Esophagus mucosa (tissue), 1 donor: ENCODE measurements at regions not wholly inside any gene's neighbourhood (a gene's known extent, or its start where the extent isn't known, plus 50 kb on each side); places are given as distances from the start of the nearest gene placed in this dataset.

ENCODE experiments used
- ATAC-seq: fragments of 200-7000 bp; cut with Tn5 transposase; one replicate; pipeline ENCODE4 v1.9.1; 2020
- donor health status: DM: yes; HTN: yes; CAD: no.

DNA sequence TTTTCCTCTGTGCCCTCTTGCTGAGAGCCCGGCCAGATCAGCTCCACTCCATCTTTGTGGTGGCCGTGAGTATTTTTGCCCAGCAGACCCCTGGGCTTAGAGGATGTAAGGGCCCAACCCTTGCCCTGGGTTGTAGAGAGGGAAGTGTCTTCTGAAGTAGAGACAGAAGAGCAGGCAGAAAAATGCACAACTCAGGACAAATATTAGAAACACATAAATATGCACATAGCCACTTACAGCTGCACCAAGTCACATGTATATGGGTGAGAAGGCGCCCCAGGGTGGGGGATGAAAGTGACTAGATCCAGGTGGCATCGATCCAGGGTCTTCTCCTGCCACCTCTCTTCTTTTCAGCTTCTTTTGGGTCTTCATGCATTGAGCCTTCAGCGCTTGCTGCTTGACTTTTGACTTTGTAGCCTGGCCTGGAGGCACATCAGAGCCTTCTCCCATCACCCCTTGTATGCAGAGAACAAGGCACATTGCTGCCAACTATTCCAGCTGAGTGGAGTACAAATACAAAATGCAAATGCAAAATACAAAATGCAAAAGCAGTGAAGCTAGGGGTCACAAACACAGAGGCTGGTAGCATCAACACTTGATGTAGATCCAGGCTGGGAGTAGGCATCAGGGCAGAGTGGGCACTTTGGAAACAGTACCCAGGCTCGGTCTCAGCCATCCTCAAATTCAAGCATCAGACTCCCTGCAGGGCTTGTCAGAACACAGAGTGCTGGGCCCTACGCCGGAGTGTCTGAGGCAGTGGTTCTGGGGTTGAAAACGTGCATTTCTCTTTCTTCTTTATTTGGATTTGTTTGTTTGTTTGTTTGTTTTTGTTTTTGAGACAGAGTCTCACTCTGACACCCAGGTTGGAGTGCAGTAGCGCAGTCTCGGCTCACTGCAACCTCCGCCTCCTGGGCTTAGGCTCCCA lies 133.0 kb downstream of the ASB7 start:
- ATAC-seq = no peak

DNA sequence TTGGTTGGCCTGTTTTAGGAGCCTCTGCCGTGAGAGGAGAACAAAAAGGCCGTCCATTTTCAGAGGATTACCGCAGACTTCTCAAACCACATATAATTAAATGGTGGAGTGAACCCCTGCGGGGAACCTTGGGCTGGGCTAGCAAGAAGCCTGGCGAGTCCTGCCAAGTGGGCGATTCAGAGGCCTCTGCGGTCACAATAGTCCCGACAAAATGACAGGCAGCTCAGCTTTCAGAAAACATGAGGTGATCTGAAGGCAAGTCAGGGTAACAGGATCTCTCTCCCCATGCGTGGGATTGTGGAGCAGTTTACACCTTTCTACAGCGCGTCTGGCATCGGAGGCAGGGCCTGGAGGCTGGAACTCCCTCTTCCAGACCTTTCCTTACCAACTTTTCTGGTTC lies 134.8 kb downstream of the ASB7 start:
- ATAC-seq = no peak

GRCh38 chr15:100738614-100739013 lies 136.2 kb downstream of the ASB7 start:
- no peak for ATAC-seq

- no peak for ATAC-seq
Measured at GRCh38 chr15:100740138-100740537, 137.7 kb downstream of the ASB7 start.

DNA sequence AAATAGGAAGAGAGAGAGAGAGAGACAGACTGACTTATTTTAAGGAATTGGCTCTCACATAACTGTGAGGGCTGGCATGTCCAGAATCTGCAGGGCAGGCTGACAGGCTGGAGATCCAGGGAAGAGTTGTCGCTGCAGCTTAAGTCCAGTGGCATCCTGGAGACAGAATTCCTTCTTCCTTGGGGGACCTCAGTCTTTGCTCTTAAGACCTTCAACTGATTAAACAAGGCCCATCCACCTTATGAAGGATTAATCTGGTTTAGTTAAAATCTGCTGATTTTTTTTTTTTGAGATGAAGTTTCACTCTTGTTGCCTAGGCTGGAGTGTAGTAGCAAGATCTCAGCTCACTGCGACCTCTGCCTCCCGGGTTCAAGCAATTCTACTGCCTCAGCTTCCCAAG lies 128.0 kb upstream of the ALDH1A3 start:
- ATAC-seq = no peak

- no peak for ATAC-seq
Measured at GRCh38 chr15:100753503-100753902, 126.1 kb upstream of the ALDH1A3 start.

DNA sequence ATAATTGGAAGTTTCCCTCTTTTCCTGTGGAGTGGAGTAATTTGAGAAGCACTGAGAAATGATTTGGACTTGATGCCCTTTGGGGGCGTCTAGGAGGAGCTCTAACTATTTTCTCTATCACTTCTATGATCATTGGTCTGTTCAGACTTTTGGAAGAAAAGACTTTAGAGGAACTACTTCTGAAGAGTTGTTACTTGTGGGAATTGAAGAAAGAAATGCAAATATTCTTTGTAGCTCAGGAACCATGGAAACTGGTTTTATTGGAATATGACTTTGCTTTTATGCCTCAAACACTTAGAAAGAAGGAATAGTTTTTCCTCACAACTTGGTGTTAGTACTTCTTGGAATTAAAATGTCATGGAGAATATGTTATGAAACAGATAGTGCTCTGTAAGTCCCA lies 122.0 kb upstream of the ALDH1A3 start:
- no peak for ATAC-seq

GRCh38 chr15:100758555-100758954 lies 121.1 kb upstream of the ALDH1A3 start:
- ATAC-seq = no peak

- no peak for ATAC-seq
Measured at GRCh38 chr15:100759106-100759505, 120.5 kb upstream of the ALDH1A3 start.

DNA sequence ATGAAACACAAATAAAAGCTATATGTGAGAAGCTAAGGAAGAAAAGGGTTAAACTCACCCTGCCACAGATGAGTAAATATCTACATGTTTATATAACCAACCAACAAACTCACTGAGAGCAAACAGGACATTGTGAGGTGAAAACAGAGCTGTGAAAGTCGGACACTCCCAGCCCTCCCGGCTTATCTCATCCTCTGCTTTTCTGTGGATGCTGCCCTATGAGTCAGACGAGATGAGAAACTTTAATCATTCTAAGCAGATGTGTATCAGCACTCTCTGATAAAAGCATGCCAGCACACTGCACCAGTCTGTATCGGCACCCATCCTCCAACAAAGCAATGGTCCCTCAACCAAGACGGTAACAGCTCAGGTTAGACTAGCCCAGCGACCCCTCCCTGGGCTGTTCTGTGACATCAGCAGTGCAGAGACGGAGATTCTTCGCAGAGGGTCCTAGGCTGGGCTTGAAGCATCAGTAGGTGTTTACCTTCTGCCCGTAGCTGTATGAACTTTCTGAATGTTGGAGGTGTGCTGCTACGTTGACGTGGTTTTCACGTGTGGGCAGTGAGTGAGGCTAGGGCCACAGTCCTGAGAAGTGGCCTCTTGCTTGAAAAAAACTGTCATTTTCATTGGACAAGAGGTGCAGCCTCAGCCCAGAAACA lies 119.8 kb upstream of the ALDH1A3 start:
- ATAC-seq = no peak

DNA sequence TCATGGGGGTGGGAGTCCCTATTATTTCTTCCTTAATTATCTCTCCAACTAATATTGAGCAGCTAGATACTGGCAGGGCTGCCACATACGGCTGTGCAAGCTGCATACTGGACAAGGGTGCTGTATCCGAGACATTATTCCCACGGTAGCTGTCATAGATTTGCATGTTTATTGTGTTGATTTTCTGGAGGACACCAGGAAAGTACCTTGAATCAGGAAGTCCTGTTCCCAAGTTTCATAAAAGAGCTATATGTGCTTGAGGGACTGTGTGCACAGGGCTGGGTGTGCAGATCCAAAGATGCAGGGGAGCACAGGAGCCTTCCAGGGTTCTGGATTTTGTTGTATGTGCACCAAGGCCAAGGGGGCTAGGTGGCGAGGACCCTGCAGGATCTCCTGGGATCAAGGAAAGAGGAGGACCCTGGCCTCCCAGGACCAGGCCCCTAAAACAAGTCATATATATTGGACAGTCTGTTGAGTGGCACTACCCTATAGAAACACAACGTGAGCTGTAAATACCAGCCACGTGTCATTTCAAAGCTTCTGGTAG lies 119.2 kb upstream of the ALDH1A3 start:
- ATAC-seq = no peak

GRCh38 chr15:100761290-100761935 lies 118.2 kb upstream of the ALDH1A3 start:
- no peak for ATAC-seq

DNA sequence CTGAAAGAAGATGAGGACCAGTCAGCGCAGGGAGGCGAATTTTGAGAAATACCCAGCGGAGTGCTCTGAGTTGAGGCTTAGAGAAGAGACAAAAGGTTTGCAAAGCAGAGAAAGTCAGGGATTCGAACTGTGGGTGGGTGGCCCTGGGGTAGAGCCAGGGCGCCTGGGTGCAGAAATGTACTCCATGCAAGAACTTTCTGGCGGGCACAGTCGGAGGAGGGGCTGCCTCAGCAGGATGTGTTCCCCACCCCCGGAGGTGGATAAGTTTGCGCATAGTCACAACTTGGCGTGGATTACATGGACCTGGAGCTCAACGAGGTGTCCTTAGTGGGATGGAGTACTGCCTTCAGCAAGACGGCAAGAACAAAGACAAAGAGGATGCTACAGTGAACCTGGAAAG lies 117.3 kb upstream of the ALDH1A3 start:
- no peak for ATAC-seq

DNA sequence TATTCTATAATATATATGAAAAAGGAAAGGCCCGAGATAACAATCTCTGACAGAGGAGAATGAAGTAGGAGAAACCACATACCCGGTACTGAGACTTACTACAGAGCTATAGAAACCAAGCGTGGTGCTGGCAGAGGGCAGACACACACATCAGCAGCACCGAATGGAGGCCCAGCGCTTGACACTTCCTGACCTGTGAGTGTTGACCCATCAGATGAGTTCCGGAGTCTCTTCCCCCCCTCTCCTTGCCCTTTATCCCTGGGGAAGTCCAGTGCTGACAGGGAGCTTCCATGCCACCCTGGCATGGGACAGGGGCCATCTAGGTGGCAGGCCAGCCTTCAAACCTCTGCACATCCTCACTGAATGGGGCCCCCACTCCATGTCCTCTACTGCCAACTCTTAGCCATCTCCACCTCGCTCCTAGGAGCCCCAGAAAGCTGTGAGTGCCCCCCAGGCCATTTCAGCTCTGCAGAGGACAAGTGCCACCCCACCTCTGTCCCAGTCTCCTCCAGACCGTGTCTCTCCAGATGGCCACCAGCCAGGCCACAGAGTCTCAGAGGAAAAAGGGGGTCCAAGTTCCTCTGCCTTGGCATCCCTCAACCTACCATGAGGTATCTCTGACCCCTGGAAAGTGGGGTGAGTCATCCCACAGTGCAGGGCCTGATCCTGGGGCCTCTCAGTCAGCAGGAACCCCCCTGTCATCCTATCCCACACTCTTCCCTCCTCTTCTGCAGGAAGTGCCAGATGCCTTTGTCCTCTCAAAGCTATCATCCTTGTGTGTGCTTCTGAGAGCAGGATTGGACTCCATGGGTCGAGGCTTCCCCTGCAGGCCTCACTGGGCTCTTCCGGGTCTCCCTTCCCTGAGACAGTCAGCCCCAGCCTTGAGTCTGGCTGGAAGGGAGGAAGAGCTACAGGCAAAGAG lies 116.5 kb upstream of the ALDH1A3 start:
- ATAC-seq = no peak

DNA sequence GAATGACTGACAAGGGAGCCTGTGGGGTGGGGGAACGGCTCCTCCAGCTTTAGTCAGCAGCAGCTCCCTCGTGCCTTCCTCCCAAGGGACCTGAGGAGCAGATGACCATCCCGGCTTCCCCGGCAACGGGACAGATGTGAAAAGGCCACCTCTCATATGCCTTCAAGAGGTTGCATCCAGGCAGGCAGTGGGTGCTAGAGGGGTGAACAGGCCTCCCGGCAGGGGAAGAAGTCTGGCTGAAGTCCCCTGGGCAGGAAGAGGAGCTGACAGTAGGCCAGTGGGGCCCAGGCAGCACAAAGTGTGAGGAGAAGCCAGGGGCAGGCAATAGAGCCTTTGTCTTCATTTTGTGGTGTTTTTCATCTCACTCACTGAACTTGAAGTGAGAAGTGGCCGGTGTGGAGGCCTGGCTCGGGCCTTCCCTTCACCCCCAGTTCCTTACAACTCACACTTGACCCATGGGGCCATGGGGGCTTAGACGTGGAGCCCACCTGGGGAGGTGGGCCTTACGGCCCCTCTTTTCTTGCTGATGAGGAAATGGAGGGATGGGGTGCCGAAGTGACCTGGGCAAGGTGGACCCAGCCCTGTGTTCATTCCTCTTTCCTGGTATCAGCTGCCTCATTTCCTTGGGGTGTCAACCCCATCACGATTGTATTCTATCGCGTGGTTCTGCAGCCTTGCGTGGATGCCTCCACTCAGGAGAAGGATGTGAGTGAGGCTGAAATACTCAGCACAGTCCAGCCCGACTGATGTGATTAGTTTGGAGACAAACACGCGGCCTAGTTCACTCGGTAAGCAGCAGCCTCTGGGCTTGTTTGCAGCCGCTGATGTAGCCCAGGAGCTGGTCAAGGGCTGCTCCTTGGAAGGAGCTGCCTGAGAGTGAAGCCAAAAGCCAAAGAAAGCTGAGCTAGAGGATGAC lies 115.5 kb upstream of the ALDH1A3 start:
- ATAC-seq = no peak

DNA sequence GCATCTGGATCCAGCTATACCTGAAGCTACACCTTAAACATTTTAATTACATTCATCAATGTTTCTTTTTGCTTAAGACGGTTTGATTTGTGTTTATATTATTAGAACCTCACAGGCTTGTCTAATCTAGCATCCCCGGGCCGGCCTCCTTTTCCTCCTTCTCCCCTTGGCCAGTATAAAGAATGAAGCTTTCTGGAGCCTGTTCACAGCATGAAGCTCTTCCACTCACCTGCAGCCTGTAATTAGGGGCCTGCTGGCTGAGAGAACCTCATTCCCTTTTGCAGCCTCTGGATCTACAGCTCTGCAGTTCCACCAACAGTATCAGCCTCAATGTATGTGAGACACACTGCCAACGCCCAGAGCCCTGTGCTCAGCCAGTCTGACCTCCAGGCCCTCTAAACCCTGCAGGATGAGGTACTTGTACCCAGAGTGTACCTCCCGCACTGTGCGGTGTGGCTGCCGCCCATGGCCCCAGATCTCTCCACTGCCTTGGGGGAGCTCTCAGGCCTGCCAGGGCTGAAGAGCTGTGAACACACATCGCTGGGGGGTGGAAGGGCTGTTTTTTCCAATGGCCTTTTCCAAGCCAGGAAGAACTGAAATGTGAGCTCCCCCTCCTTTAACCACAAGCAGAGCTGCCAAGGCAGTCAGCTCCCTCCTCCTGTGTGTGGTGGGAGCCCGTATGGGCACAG lies 114.7 kb upstream of the ALDH1A3 start:
- no peak for ATAC-seq

- ATAC-seq = no peak
Measured at GRCh38 chr15:100765467-100766241, 114.0 kb upstream of the ALDH1A3 start.

DNA sequence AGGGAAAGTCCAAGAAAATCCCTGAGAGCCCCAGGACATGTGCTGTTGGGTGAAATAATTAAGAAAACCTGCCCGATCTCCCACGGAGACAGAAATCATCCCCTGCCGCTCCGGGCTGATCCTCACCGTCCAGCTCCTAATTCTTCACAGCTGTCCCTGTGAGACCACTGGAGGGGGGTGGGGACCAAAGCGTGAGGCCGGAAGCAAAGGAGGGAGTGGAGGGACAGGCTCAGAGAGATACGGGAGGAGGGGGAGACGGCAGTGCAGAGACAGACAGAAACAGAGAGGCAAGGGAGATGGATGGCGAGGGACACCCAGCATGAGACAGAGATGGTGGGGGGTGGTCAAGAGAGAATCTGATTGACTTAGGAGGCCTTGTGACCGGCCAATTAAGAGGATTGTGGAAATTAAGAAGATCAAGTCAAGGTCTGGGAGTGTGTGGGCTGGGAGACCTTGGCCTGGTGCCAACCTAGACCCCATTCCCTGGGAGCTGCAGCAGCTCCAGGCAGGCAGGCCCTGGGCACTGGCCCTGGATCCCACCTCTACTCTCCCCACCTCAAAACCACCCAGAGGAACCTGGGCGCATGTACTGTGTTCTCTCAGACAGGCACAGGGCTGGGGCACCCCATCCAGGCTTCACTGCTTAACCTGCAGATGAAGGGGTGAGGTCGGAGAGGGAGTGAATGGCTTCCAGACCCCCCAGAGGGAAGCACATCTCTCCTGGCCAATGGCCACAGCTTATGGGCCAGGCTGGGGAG lies 113.2 kb upstream of the ALDH1A3 start:
- ATAC-seq = no peak
